NCI-H1105 (cell line): ENCODE measurements at regions not wholly inside any gene's neighbourhood (a gene's known extent, or its start where the extent isn't known, plus 50 kb on each side); places are given as distances from the start of the nearest gene placed in this dataset.

Experiments
- DNase-seq: peaks from one replicate; lab custom pipeline; 2025; lab: John Stamatoyannopoulos, UW

DNA sequence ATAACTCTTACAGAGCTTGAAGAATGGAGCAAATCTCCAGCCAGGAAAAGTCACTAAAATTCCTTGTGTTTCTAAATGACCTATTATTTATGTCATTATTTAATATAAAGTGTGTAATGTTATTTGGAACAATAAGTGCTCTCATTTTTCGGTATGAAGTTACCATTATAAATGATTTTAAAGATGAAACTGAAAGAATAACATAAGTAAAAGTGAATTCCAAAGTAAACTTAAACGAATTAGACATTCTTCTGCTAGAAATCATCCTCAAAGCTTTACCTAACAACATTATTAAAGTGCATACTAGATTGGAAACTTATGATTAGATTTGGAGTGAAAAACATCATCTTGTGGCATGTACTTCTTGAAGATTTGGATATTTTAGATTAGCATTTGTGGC lies 897.2 kb upstream of the CDH2 start:
- DNase-seq, result no peak

GRCh38 chr18:29071869-29072268 lies 894.9 kb upstream of the CDH2 start:
- no peak for DNase-seq

DNA sequence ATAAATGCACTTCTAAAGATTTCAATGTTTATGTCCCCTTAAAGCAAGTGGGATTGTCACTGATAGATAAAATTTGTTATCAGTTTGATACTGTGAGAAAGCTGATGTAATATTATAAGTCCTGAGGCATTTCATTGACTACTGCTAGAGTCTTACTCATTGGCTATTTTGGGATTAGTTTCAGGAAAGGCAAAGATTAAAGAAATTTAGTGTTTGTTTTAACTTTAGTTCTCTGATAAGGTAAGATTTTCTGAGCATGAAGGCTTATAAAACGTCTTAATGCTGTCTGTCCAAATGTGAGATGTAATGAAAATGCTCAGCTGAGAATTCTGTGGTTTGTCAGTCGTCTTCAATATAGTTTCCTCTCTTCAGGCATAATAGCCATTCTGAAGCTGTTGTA lies 886.4 kb upstream of the CDH2 start:
- no peak for DNase-seq

GRCh38 chr18:29062921-29063320 lies 886.0 kb upstream of the CDH2 start:
- no peak for DNase-seq

DNA sequence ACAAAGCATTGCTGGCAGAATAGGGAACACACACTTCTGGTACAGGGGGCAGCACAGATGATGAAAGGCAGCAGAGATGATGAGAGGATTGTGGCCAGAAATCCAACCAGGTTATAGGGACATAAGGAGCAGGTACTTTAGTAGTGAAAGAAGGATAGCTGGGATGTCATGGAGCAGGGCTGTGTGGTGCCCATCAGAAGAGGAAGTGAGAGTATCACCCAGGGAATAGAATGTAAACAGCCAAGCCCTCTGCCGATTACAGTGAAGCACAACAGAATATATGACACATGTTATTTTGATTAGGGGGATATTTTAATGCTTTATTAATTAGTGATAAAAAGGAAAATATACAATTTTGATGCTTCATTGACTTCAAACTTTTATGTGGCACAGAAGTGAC lies 883.4 kb upstream of the CDH2 start:
- no peak for DNase-seq

DNA sequence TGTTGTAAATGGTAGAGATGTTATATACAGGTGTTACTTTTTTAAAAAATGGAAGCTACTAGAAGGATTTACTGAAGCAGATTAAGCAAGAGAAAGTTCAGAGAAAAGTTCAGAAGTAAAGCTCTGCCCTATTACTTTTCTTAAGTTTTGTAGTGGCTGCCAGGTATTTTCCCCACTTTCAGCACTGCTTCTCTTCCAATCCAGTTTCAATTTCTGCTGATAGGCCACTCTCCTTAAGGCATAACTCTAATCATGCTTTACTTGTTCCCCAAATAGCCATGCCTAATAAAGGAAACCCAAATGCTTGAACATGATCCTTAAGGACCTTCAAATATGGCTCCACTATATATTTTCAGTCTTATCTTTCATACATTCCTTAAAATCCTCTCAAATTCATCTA lies 880.8 kb upstream of the CDH2 start:
- no peak for DNase-seq

DNA sequence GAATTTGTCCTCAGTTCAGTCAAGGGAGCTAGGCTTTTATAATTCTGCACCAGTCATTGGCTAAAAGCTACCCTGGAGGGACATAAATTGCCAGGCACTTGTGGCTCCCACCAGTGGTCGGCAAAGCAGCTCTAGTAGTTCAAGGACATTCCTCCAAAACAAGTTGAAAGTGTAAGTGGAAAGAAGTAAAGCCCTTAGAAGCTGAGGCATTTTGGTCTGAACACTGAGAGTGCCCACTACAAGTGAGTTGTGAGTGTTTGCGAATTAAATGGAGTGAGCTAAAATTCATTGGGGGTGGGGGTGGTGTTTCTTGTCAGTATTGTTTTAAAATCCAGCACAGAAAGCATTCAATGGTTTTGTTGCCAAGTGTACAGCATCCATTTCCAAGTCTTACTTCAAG lies 879.9 kb upstream of the CDH2 start:
- DNase-seq, result no peak

DNA sequence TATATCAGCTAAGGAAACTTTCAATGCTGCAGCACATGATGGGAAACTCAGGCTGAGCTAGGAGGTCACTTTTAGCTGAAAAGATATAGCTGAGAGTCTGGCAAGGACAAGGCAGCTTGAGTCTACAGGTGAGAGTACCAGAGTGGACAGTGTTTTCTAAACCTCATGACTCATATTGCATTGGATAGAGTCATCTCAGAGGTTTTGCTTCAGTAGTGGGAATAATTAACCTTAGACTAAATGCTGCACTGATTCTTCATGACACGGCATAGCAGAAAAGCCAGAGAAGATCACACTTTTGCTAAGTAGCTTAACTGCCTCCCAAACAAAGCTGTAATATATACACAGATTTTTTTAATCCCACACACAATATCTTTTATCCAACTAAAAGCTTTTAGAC lies 865.0 kb upstream of the CDH2 start:
- DNase-seq, result no peak

- no peak for DNase-seq
Observed at GRCh38 chr18:29034113-29034856, 857.4 kb upstream of the CDH2 start.

DNA sequence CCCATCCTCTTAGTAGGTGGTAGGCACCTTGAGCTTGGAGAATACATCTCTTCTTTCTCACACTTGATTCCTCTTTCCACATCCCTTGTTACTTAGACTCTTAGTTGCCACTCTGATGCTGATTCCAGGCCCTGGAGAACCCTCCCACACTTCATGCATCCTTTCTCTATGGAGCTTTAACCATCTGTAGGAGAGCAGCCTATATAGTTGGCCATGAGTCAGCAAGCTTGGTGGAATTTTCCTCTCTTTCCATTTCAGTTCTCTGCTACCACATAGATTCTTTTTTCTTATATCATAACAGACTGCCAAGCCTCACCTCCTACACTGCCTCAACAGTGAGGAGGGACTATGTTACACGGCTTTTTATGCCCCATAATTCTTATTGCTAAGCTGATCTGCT lies 851.6 kb upstream of the CDH2 start:
- DNase-seq, result no peak

GRCh38 chr18:29018976-29019375 lies 842.0 kb upstream of the CDH2 start:
- DNase-seq, result no peak

- DNase-seq, result no peak
Observed at GRCh38 chr18:29012883-29013465, 836.0 kb upstream of the CDH2 start.

DNA sequence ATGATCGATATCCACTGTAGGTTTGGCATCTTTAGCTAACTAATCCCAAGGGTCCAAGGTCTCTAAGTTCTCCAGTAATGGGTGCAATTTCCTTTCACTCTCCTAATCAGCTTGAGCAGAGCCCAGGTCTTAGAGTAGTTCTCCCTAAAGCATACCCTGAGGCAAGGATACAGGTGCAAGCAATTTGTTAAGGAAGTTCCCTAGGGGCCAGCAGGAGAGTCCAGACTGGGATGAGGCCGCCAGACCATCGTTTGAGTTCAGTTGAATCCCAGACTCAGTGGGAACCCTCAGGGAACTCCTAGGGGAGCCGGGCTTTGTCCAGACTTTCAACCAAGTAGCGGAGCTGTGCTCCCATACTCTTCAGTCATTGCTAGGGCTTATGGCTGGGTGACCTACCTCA lies 835.4 kb upstream of the CDH2 start:
- DNase-seq, result no peak

DNA sequence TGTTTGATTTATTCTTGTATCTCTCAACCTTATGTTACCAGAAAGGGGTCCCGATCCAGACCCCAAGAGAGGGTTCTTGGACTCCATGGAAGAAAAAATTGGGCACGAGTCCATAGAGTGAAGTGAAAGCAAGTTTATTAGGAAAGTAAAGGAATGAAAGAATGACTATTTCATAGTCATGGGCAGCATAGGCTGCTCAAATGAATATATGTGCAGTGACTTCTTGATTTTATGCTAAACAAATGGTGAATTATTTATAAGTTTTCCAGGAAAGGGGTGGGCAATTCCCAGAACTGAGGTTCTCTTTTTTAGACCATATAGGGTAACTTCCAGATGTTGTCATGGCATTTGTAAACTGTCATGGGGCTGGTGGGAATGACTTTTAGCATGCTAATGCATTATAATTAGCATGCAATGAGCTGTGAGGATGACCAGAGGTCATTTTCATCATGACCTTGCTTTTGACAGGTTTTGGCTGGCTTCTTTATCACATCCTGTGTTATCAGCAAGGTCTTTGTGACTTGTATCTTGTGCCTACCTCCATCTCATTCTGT lies 832.4 kb upstream of the CDH2 start:
- no peak for DNase-seq

GRCh38 chr18:29008809-29009208 lies 831.9 kb upstream of the CDH2 start:
- DNase-seq, result no peak

- no peak for DNase-seq
Observed at GRCh38 chr18:29007986-29008654, 831.2 kb upstream of the CDH2 start.

DNA sequence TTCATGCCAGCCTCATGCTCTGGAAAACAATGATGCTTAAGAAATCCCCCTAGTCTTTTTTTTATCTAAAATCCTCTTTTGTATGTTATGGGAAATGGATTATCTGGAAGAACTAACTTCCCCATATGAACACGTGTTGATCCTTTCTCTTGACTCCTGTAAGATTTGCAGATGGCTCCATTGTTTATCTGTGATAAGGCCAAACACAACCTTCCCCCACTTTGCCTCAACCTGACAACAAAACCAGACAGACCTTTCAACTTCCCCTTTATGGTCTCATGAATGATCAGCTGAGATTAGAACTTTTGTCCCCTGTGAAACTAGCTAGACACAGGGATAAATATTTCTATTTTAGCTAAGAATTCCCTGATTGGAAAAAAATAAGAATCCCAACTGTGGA lies 828.0 kb upstream of the CDH2 start:
- no peak for DNase-seq

DNA sequence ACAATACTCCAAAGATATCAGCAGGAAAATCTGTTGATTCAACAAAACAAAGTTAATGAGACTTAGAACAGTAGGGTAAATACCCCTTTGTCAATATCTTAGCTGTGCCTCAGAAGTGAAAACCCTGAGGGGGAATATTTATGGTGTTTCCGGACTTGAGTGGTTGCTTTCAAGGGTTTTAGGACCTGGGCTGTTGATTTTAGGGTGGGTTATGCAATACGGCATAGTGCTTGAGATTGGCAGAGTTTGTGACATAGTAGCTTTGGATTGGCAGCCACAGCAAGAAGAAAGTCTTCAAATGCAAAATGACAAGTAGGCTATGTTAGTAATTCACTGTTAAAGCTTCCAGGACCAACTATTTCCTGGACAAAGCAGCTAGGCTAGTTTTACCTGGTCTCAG lies 826.3 kb upstream of the CDH2 start:
- DNase-seq, result peak; percentile 3

GRCh38 chr18:29002747-29003146 lies 825.8 kb upstream of the CDH2 start:
- DNase-seq, result no peak

- DNase-seq, result no peak
Observed at GRCh38 chr18:28999726-29000125, 822.8 kb upstream of the CDH2 start.

GRCh38 chr18:28995319-28995718 lies 818.4 kb upstream of the CDH2 start:
- DNase-seq, result no peak

GRCh38 chr18:28984731-28985130 lies 807.8 kb upstream of the CDH2 start:
- no peak for DNase-seq

DNA sequence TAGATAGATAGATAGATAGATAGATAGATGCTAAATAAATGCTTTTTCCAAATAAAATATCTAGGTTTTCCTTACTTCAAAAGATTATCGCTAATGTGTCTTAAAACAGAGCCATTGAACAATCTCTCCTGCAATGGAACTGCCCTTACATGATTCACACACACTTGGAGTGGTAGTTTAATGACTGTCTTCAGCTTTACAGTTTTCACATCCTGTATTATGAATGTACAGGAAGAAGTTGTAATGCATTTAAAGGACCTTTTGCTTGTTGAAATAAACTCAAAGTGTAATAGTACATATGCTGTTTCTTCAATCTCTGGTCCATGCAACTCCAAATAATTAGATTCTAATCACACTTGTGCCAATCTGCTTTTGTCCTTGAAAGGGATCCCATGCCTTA lies 797.6 kb upstream of the CDH2 start:
- DNase-seq, result no peak
